ENCODE measurements at regions not wholly inside any gene's neighbourhood (a gene's known extent, or its start where the extent isn't known, plus 50 kb on each side); places are given as distances from the start of the nearest gene placed in this dataset.

- peak; percentile 64 for DNase-seq (ENCODE audit: low spot score)
Observed at GRCh38 chr4:123026015-123026414, 103.6 kb upstream of the NUDT6 start.

GRCh38 chr4:123031664-123032063 is 109.3 kb upstream of the NUDT6 start:
- no peak for DNase-seq (ENCODE audit: low spot score)

GRCh38 chr4:123034023-123034422 is 111.6 kb upstream of the NUDT6 start:
- no peak for DNase-seq (ENCODE audit: low spot score)

GRCh38 chr4:123035239-123035638 is 112.8 kb upstream of the NUDT6 start:
- DNase-seq (ENCODE audit: low spot score) = no peak

- DNase-seq (ENCODE audit: low spot score) = peak; percentile 58
Observed at GRCh38 chr4:123037804-123038203, 115.4 kb upstream of the NUDT6 start.

- no peak for DNase-seq (ENCODE audit: low spot score)
Observed at GRCh38 chr4:123042095-123042494, 119.7 kb upstream of the NUDT6 start.

GRCh38 chr4:123043013-123043412 is 120.6 kb upstream of the NUDT6 start:
- no peak for DNase-seq (ENCODE audit: low spot score)

GRCh38 chr4:123043793-123044425 is 121.5 kb upstream of the NUDT6 start:
- no peak for DNase-seq (ENCODE audit: low spot score)

- no peak for DNase-seq (ENCODE audit: low spot score)
Observed at GRCh38 chr4:123046096-123046495, 123.7 kb upstream of the NUDT6 start.

- DNase-seq (ENCODE audit: low spot score) = no peak
Observed at GRCh38 chr4:123050018-123050417, 127.6 kb upstream of the NUDT6 start.

- no peak for DNase-seq (ENCODE audit: low spot score)
Observed at GRCh38 chr4:123052007-123052406, 129.6 kb upstream of the NUDT6 start.

GRCh38 chr4:123055943-123056342 is 133.5 kb upstream of the NUDT6 start:
- no peak for DNase-seq (ENCODE audit: low spot score)

- DNase-seq (ENCODE audit: low spot score) = no peak
Observed at GRCh38 chr4:123060039-123060770, 137.8 kb upstream of the NUDT6 start.

- DNase-seq (ENCODE audit: low spot score) = no peak
Observed at GRCh38 chr4:123064390-123064789, 142.0 kb upstream of the NUDT6 start.

GRCh38 chr4:123068081-123068480 is 145.7 kb upstream of the NUDT6 start:
- no peak for DNase-seq (ENCODE audit: low spot score)

GRCh38 chr4:123072060-123072459 is 149.7 kb upstream of the NUDT6 start:
- DNase-seq (ENCODE audit: low spot score) = no peak

- DNase-seq (ENCODE audit: low spot score) = no peak
Observed at GRCh38 chr4:123073650-123074049, 151.3 kb upstream of the NUDT6 start.

- no peak for DNase-seq (ENCODE audit: low spot score)
Observed at GRCh38 chr4:123077330-123077729, 154.9 kb upstream of the NUDT6 start.

GRCh38 chr4:123081971-123082370 is 159.6 kb upstream of the NUDT6 start:
- DNase-seq (ENCODE audit: low spot score) = no peak

- no peak for DNase-seq (ENCODE audit: low spot score)
Observed at GRCh38 chr4:123083646-123084045, 161.2 kb upstream of the NUDT6 start.

GRCh38 chr4:123088501-123088900 is 166.1 kb upstream of the NUDT6 start:
- no peak for DNase-seq (ENCODE audit: low spot score)

- no peak for DNase-seq (ENCODE audit: low spot score)
Observed at GRCh38 chr4:123090886-123091285, 168.5 kb upstream of the NUDT6 start.

GRCh38 chr4:123092586-123092985 is 170.2 kb upstream of the NUDT6 start:
- no peak for DNase-seq (ENCODE audit: low spot score)

GRCh38 chr4:123093236-123093635 is 170.8 kb upstream of the NUDT6 start:
- DNase-seq (ENCODE audit: low spot score) = no peak
